ENCODE measurements at regions not wholly inside any gene's neighbourhood (a gene's known extent, or its start where the extent isn't known, plus 50 kb on each side); places are given as distances from the start of the nearest gene placed in this dataset.

DNA sequence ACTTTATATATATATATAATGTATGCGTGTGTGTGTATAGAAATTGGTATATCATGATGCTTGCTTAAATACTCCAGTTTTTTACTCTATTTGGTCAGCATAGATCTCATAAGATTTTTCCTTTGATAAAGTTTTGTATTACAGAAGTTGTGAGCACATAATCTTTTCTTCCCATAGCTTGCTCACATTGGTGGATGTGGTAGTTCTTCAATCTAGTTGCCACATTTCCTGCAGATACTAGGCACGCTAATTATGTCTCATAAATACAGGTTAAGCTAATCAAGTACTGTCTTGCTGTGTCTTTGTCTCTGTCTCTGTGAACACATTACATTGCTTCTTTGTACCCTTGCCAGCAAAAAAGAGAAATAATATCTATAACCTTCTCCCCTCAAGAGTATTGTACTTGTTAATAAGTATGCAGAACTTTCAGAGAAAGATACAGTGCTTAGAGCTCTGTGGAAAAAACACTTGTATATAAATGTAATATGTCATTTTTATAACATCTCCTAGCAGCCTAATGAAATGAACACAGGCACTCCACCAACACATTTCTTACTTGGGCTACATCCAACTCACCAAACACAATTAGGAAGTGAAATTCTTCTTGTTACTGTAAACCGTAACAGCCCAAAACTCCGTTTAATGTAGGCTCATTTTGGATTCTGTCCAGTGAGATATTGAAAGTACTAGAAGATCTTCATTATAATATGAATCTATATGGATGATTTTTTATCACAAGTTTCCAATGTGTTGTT is 306.7 kb upstream of the SLC8A1 start:
- no peaks in the 10 kb centered on the region for H3K4me1 Mint-ChIP-seq (ENCODE audit: low read depth)
- DNase-seq (no peak), ATAC-seq (no peak)
- H3K27me3 Mint-ChIP-seq (ENCODE audit: low read depth): no peaks in the 10 kb centered on the region
- no peaks in the 10 kb centered on the region for H3K9me3 Mint-ChIP-seq (ENCODE audit: insufficient read depth)
- no peak overlapping the region for H3K27ac Mint-ChIP-seq
- POLR2A ChIA-PET: no interaction called here
- CTCF ChIA-PET: interaction anchor here (0.6 to 1.5 kb wide), 2 partner anchors 203 to 860 kb away, joined by 3 read pairs; no protein-coding TSS in a partner anchor
- H3K36me3 Mint-ChIP-seq (ENCODE audit: low read depth): no peaks in the 10 kb centered on the region
- H3K4me3 Mint-ChIP-seq: no peak overlapping the region

DNA sequence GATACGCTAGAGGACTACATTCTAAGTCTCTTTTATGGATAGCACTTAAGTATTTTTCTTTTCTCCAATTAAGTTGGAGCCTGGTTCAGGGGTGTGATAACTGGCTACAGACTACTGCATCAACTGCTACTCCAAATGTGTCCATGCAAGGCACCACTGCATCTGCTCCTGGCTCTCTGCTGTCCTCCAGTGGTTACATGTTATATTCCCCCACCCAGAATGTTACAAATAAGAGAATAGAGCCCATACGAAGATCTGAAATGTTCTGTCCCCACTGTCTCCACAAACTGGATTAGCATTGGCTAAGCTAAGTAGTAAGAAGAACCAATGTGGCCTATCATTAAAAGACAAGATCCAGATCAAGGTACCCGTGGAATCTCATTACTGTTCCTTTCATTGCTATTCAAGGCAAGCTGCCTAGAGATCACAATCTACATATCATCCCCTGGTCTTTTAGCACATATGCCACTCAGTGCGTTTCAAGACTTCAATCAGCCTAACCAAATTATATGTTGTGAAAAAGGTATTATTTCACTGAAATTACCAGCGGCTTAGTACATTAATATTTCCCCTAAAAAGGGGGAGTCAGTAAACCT is 308.3 kb upstream of the SLC8A1 start:
- ChIA-PET POLR2A (no interaction called here), CTCF (interaction anchor here (0.8 kb wide), 1 partner anchor 272 kb away, joined by 4 read pairs; no protein-coding TSS in a partner anchor)
- Mint-ChIP-seq H3K4me1 (ENCODE audit: low read depth) (no peaks in the 10 kb centered on the region), H3K27me3 (ENCODE audit: low read depth) (no peaks in the 10 kb centered on the region), H3K27ac (no peak overlapping the region), H3K4me3 (no peak overlapping the region), H3K9me3 (ENCODE audit: insufficient read depth) (no peaks in the 10 kb centered on the region), H3K36me3 (ENCODE audit: low read depth) (no peaks in the 10 kb centered on the region)
- DNase-seq (peak; percentile 21), ATAC-seq (no peak)

DNA sequence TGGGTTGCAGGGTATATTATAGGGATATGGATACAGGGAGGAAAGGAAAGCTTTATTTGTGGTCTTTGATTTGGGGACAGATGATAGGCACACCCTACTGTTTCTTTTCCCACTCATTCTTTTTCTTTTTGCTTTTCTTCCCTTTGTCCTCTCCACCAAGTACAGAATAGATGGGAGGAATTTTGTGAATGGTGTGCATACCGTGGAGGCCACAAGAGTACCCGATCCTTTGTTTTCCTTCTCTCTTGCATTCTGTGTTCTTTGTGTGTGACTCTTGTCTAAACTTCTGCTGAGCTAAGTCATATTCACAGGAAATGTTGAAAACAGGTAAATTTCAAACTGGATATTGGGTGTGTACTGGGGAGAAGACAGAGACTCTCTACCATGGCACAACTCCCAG is 321.4 kb upstream of the SLC8A1 start:
- ChIA-PET POLR2A (no interaction called here), CTCF (no interaction called here)
- DNase-seq: no peak
- Mint-ChIP-seq H3K27ac (no peak overlapping the region), H3K9me3 (ENCODE audit: insufficient read depth) (no peaks in the 10 kb centered on the region), H3K36me3 (ENCODE audit: low read depth) (no peaks in the 10 kb centered on the region), H3K4me1 (ENCODE audit: low read depth) (no peaks in the 10 kb centered on the region), H3K4me3 (no peak overlapping the region), H3K27me3 (ENCODE audit: low read depth) (no peaks in the 10 kb centered on the region)
- no peak for ATAC-seq

DNA sequence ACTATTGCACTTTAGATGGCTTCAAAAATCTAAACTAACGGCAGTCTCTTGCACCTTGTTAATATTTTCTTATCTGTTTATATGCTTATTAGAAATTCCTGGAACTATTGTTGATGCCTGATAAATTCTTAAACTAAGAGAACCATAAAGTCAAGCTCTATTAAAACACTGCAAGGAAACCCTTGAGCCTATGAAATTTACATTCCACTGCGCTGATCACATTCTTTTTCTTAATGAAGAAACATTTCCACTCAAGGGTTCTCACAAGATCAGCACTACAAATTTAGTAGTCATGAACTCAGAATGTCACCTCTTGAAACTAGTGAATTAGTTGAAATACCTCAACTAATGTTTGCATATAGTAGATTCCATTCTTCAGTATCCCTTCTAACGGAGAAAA is 331.8 kb upstream of the SLC8A1 start:
- no peak for ATAC-seq
- POLR2A ChIA-PET: no interaction called here

DNA sequence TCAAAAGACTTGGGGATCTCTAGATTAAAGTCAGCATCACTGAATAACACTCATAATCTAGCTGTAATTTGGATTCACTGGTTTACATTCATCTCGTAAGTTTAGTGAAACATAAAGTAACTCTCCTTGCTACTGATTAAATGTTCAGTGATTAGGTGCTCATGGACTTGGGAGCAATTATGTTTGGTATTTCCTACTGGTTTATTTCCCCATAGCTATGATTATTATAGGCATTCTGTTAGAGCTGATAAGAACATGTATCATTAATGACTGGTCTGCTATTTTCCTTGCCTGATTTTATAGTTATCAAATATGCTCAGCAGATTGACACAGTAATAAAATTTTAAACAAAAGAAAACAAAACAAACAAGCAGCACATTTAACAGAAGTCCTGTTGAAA is 334.7 kb upstream of the SLC8A1 start:
- no peaks in the 10 kb centered on the region for H3K4me1 Mint-ChIP-seq (ENCODE audit: low read depth)
- H3K27me3 Mint-ChIP-seq (ENCODE audit: low read depth): no peaks in the 10 kb centered on the region

More for the DNA sequence above, 331.8 kb upstream of the SLC8A1 start:
- no peaks in the 10 kb centered on the region for H3K9me3 Mint-ChIP-seq (ENCODE audit: insufficient read depth)
- H3K36me3 Mint-ChIP-seq (ENCODE audit: low read depth): no peaks in the 10 kb centered on the region
- CTCF ChIA-PET: no interaction called here
- H3K27ac Mint-ChIP-seq: no peak overlapping the region
- no peaks in the 10 kb centered on the region for H3K4me1 Mint-ChIP-seq (ENCODE audit: low read depth)
- no peaks in the 10 kb centered on the region for H3K27me3 Mint-ChIP-seq (ENCODE audit: low read depth)
- H3K4me3 Mint-ChIP-seq: no peak overlapping the region
- DNase-seq: no peak

DNA sequence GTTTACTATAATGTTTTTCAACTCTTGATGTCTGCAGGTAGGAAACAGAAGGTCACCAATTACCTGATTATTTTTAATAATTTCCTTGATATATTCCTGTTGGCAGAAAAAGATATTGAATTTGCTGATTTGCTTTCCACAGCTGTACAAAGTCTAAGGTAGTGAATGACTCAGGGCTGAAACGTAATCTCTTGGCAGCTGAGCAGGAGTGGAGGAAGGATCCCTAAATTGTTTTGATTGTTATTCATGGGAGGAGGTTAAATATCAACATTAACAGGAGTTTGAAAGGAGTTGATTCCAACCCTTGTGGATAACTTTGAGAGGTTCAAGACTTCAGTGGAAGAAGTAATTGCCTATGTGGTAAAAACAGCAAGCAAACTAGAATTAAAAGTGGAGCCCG is 345.2 kb upstream of the SLC8A1 start:
- H3K4me1 Mint-ChIP-seq (ENCODE audit: low read depth): no peaks in the 10 kb centered on the region
- no peak overlapping the region for H3K27ac Mint-ChIP-seq
- POLR2A ChIA-PET: no interaction called here
- no peaks in the 10 kb centered on the region for H3K27me3 Mint-ChIP-seq (ENCODE audit: low read depth)
- CTCF ChIA-PET: no interaction called here
- H3K4me3 Mint-ChIP-seq: no peak overlapping the region
- no peaks in the 10 kb centered on the region for H3K9me3 Mint-ChIP-seq (ENCODE audit: insufficient read depth)
- H3K36me3 Mint-ChIP-seq (ENCODE audit: low read depth): no peaks in the 10 kb centered on the region
- DNase-seq (no peak), ATAC-seq (no peak)

More for the DNA sequence above, 334.7 kb upstream of the SLC8A1 start:
- ChIA-PET POLR2A (no interaction called here), CTCF (no interaction called here)
- Mint-ChIP-seq H3K4me3 (no peak overlapping the region), H3K9me3 (ENCODE audit: insufficient read depth) (no peaks in the 10 kb centered on the region), H3K36me3 (ENCODE audit: low read depth) (no peaks in the 10 kb centered on the region), H3K27ac (no peak overlapping the region)
- ATAC-seq (no peak), DNase-seq (no peak)

DNA sequence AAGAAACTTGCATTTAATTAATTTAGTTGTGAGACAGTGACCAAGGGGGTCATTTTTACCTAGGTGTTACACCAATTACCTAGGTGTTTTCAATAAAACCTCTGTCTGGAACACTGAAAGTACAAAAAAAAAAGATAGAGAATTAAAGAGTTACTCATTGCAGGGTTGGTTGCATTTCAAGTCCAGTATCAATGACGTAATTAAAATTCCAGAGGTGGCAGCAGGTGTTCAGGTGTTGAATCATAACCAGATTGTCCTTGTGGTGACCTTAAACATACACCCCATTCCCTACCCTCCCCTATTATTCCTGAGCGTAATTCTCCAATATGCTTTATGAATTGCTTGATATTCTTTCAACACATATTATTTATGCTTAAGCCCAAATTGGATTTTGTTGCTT is 352.0 kb upstream of the SLC8A1 start:
- Mint-ChIP-seq H3K36me3 (ENCODE audit: low read depth) (no peaks in the 10 kb centered on the region), H3K4me3 (no peak overlapping the region), H3K4me1 (ENCODE audit: low read depth) (no peaks in the 10 kb centered on the region), H3K27me3 (ENCODE audit: low read depth) (no peaks in the 10 kb centered on the region), H3K27ac (no peak overlapping the region), H3K9me3 (ENCODE audit: insufficient read depth) (no peaks in the 10 kb centered on the region)
- ChIA-PET CTCF (no interaction called here), POLR2A (no interaction called here)
- ATAC-seq (no peak), DNase-seq (no peak)

DNA sequence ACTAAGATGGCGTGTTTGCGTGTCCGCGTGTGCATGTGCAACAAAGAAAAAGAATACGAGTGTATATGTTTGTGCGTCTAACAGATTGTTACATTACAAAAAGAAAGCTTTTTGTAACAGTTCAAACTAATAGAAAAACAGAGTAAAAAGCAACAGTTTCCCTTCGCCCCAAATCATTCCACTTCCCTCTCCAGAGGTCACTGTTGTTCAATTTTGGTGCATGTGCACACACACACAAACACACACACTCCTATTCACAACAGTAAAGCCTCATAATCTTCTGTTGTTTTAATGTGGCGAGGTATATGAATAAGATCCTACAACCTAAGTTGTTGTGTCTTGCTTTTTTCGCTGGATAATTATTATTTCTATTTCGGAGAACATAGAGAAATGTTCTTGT is 357.3 kb upstream of the SLC8A1 start:
- ATAC-seq (no peak), DNase-seq (no peak)
- H3K4me1 Mint-ChIP-seq (ENCODE audit: low read depth): no peaks in the 10 kb centered on the region
- no peaks in the 10 kb centered on the region for H3K36me3 Mint-ChIP-seq (ENCODE audit: low read depth)
- H3K27me3 Mint-ChIP-seq (ENCODE audit: low read depth): no peaks in the 10 kb centered on the region
- H3K9me3 Mint-ChIP-seq (ENCODE audit: insufficient read depth): no peaks in the 10 kb centered on the region
- H3K27ac Mint-ChIP-seq: no peak overlapping the region
- no peak overlapping the region for H3K4me3 Mint-ChIP-seq
- ChIA-PET CTCF (no interaction called here), POLR2A (no interaction called here)

DNA sequence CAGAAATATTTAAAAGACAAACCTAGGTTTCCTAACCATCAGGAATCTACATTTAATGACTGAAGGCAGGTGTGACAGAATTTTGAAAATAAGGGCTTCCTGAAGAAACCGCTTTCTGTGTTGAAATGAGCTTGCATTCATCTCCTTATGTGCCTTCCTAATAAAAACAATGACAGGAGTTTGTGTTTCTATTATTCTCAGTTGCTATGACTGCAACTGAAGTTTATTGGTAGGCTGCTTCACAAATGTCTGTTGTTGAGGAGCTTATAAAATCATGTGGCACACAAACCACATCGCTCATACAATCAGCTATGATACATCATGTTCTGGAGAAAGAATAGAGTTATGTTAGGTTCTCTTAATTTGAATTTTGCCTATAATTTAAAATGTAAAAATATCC is 362.7 kb upstream of the SLC8A1 start:
- POLR2A ChIA-PET: no interaction called here
- Mint-ChIP-seq H3K27me3 (ENCODE audit: low read depth) (no peaks in the 10 kb centered on the region), H3K27ac (no peak overlapping the region)

DNA sequence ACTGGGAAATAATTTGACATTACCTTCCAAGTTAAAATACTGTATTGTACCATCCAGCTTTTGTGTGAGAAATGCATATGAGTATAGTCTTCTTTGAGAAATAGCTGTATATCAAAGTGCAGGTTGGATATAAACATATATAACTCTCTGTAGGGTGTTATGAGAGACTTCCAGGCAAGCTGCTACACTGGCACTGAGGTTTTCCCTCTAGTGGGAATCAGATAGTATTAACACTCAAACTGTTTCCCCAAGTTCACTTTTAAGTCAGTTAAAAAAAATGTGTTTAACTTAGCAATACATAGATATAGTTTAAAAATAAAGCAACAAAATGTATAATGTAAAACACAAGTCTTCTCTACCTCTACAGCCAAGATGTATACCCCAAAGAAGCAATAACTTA is 368.4 kb upstream of the SLC8A1 start:
- DNase-seq: no peak
- Mint-ChIP-seq H3K36me3 (ENCODE audit: low read depth) (no peaks in the 10 kb centered on the region), H3K4me1 (ENCODE audit: low read depth) (peaks cover 13% of the 10 kb centered on the region), H3K4me3 (no peak overlapping the region), H3K27me3 (ENCODE audit: low read depth) (no peaks in the 10 kb centered on the region), H3K9me3 (ENCODE audit: insufficient read depth) (no peaks in the 10 kb centered on the region), H3K27ac (no peak overlapping the region)
- POLR2A ChIA-PET: no interaction called here
- CTCF ChIA-PET: no interaction called here
- ATAC-seq: no peak

More for the DNA sequence above, 362.7 kb upstream of the SLC8A1 start:
- no peak for ATAC-seq
- no peaks in the 10 kb centered on the region for H3K9me3 Mint-ChIP-seq (ENCODE audit: insufficient read depth)
- no peaks in the 10 kb centered on the region for H3K4me1 Mint-ChIP-seq (ENCODE audit: low read depth)
- no peak for DNase-seq
- H3K4me3 Mint-ChIP-seq: no peak overlapping the region
- CTCF ChIA-PET: no interaction called here
- no peaks in the 10 kb centered on the region for H3K36me3 Mint-ChIP-seq (ENCODE audit: low read depth)

DNA sequence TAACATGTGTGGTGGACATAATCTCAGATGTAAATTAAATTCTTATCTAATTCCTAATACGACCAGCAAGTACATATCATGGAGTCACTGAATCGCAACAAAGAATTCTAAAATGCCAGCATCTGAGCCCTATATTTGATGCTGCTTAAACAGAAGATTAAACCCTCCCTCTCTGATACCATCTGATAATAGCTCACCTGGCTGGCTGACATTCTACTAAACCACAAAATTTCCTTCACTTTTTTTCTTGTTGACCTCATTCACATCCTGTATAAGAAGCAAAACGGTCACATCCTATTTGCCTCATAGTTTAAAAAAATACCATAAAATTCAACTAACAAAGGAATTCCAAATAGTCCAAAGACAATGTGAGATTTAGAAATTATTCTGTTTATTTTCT is 371.6 kb upstream of the SLC8A1 start:
- Mint-ChIP-seq H3K4me1 (ENCODE audit: low read depth) (peaks cover 13% of the 10 kb centered on the region), H3K36me3 (ENCODE audit: low read depth) (no peaks in the 10 kb centered on the region), H3K27me3 (ENCODE audit: low read depth) (no peaks in the 10 kb centered on the region), H3K27ac (no peak overlapping the region), H3K9me3 (ENCODE audit: insufficient read depth) (no peaks in the 10 kb centered on the region), H3K4me3 (no peak overlapping the region)
- no peak for ATAC-seq
- DNase-seq: no peak
- ChIA-PET CTCF (no interaction called here), POLR2A (no interaction called here)

DNA sequence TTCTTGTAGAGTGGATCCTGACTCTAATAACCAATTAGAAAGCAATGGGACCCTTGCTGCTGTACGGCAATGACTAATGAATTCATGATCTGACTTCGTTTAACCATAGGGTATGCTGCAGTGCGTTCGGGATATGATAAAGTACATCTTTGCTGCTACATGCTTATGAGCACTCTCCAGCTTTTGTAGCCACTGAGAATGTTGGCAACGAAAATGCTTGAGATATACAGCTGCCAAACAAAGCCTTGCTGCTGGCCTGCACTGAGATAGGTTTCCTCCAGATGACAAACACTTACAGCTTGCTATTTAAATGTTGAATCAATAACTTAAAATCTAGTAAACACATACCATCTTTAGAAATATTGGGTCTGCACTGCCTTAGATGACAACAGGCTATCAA is 372.4 kb upstream of the SLC8A1 start:
- CTCF ChIA-PET: no interaction called here
- ATAC-seq (no peak), DNase-seq (no peak)
- Mint-ChIP-seq H3K4me3 (no peak overlapping the region), H3K36me3 (ENCODE audit: low read depth) (no peaks in the 10 kb centered on the region), H3K4me1 (ENCODE audit: low read depth) (peaks cover 13% of the 10 kb centered on the region), H3K27me3 (ENCODE audit: low read depth) (no peaks in the 10 kb centered on the region), H3K27ac (no peak overlapping the region), H3K9me3 (ENCODE audit: insufficient read depth) (no peaks in the 10 kb centered on the region)
- POLR2A ChIA-PET: no interaction called here

DNA sequence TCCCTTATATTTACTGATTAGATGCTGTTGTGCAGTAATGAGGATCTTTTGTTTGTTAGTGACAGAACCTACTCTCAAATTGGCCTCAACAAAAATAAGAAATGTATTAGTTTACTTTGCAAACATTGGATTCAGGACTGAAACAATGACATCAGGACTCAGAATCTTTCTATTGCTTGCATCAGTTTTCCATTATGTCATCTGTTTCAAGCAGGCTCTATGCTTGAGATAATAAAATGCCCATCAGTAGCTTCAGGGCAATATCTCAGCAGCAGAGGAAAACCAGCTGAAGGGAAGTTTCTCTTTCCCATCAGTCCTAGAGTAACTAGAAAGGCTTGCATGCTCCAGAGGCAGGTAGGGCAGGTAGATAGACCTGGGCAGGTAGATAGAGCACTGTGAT is 375.5 kb upstream of the SLC8A1 start:
- ChIA-PET CTCF (no interaction called here), POLR2A (no interaction called here)
- Mint-ChIP-seq H3K9me3 (ENCODE audit: insufficient read depth) (no peaks in the 10 kb centered on the region), H3K27me3 (ENCODE audit: low read depth) (no peaks in the 10 kb centered on the region), H3K4me1 (ENCODE audit: low read depth) (peaks cover 13% of the 10 kb centered on the region), H3K36me3 (ENCODE audit: low read depth) (no peaks in the 10 kb centered on the region), H3K27ac (no peak overlapping the region), H3K4me3 (no peak overlapping the region)
- DNase-seq: no peak
- ATAC-seq: no peak
